ENCODE measurements at regions not wholly inside any gene's neighbourhood (a gene's known extent, or its start where the extent isn't known, plus 50 kb on each side); places are given as distances from the start of the nearest gene placed in this dataset.

DNA sequence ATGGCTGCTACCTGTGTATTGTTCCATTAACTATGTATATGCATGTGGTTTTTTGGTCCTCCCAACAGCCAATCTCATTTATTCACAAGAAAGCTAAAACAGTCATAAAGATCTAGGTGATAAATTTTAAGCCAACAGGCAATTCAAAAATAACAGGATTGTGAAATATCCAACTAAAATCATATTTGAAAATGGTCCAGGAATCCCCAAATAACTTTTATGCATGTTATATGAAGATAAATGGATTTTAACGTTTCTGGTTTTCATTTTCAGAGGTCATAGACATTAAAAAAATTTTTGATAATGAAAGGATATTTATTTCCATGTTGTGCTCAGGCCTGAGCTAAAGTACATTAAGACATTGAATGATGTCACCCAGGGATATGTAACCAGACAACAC, 96.8 kb upstream of the JAZF1 start:
- ATAC-seq: no peak
- BruUV-seq (replicated peaks): no TSS peak

DNA sequence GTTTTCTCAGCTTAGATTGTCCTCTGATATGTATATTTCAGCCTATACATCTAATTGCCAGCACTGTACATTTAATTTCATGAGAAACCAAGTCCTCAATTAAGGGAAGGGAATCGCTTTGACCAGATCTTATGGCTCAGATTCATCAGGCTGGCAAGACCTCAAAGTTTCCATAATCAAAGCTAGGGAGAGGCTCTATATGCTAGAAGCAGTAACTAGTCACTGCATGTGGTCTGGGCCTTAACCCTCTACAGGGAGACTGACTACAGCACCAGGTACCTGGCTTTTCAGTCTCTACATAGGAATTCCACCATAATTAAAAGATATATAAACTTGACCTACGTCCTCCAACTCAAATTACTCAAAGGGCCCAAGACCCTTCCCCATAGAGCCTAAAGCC, 97.4 kb upstream of the JAZF1 start:
- no peak overlapping the region for H3K4me3 ChIP-seq (ENCODE audit: low read depth in 2 of 2, low read length in 2 of 2)
- no peaks in the 10 kb centered on the region for H3K9me3 ChIP-seq (ENCODE audit: control insufficient read depth, insufficient read depth, low read depth, low read length)
- DNase-seq (ENCODE audit: low read depth, low spot score) (no peak), ATAC-seq (no peak)
- H3K4me1 ChIP-seq (ENCODE audit: control insufficient read depth, insufficient read depth, low read length): no peaks in the 10 kb centered on the region
- in situ Hi-C loops (cut with HindIII; ENCODE audit: low pct_unique_long_range_greater_than_20kb, low sequenced_read_pairs): no loop called here
- H3K36me3 ChIP-seq (ENCODE audit: control insufficient read depth, insufficient read depth, low read length): no peaks in the 10 kb centered on the region
- no peak for TF ChIP-seq SIN3A (IDR thresholded peaks at IDR 0.05; ENCODE audit: borderline replicate concordance, insufficient read depth, low read depth, low read length)
- no peak for TF ChIP-seq TCF7L2 (IDR thresholded peaks at IDR 0.05; ENCODE audit: low read depth, low read length)
- TF ChIP-seq, protein P1, sequence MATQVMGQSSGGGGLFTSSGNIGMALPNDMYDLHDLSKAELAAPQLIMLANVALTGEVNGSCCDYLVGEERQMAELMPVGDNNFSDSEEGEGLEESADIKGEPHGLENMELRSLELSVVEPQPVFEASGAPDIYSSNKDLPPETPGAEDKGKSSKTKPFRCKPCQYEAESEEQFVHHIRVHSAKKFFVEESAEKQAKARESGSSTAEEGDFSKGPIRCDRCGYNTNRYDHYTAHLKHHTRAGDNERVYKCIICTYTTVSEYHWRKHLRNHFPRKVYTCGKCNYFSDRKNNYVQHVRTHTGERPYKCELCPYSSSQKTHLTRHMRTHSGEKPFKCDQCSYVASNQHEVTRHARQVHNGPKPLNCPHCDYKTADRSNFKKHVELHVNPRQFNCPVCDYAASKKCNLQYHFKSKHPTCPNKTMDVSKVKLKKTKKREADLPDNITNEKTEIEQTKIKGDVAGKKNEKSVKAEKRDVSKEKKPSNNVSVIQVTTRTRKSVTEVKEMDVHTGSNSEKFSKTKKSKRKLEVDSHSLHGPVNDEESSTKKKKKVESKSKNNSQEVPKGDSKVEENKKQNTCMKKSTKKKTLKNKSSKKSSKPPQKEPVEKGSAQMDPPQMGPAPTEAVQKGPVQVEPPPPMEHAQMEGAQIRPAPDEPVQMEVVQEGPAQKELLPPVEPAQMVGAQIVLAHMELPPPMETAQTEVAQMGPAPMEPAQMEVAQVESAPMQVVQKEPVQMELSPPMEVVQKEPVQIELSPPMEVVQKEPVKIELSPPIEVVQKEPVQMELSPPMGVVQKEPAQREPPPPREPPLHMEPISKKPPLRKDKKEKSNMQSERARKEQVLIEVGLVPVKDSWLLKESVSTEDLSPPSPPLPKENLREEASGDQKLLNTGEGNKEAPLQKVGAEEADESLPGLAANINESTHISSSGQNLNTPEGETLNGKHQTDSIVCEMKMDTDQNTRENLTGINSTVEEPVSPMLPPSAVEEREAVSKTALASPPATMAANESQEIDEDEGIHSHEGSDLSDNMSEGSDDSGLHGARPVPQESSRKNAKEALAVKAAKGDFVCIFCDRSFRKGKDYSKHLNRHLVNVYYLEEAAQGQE (IDR thresholded peaks at IDR 0.05; ENCODE audit: insufficient read depth in 1 of 2, low read depth in 2 of 2, low read length in 1 of 2): no peak
- TF ChIP-seq POLR2AphosphoS5 (IDR thresholded peaks at IDR 0.05; ENCODE audit: low read depth, low read length): no peak
- TF ChIP-seq, protein P2, sequence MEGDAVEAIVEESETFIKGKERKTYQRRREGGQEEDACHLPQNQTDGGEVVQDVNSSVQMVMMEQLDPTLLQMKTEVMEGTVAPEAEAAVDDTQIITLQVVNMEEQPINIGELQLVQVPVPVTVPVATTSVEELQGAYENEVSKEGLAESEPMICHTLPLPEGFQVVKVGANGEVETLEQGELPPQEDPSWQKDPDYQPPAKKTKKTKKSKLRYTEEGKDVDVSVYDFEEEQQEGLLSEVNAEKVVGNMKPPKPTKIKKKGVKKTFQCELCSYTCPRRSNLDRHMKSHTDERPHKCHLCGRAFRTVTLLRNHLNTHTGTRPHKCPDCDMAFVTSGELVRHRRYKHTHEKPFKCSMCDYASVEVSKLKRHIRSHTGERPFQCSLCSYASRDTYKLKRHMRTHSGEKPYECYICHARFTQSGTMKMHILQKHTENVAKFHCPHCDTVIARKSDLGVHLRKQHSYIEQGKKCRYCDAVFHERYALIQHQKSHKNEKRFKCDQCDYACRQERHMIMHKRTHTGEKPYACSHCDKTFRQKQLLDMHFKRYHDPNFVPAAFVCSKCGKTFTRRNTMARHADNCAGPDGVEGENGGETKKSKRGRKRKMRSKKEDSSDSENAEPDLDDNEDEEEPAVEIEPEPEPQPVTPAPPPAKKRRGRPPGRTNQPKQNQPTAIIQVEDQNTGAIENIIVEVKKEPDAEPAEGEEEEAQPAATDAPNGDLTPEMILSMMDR (IDR thresholded peaks at IDR 0.05): no peak
- H3K27ac ChIP-seq (ENCODE audit: low read length): no peak overlapping the region
- peaks cover 7% of the 10 kb centered on the region; the same call in 1 of the 2 replicates for H3K27me3 ChIP-seq (ENCODE audit: control insufficient read depth, insufficient read depth, low read length)
- POLR2A ChIA-PET: no interaction called here
- CTCF ChIA-PET: no interaction called here
- intact Hi-C loops (cut with micrococcal nuclease; ENCODE audit: unreplicated experiment): no loop called here
- BruUV-seq (replicated peaks): no TSS peak

More for the DNA sequence above, 96.8 kb upstream of the JAZF1 start:
- no peak for DNase-seq (ENCODE audit: low read depth, low spot score)
- in situ Hi-C loops (cut with HindIII; ENCODE audit: low pct_unique_long_range_greater_than_20kb, low sequenced_read_pairs): no loop called here
- ChIA-PET CTCF (no interaction called here), POLR2A (no interaction called here)
- no peak for TF ChIP-seq TCF7L2 (IDR thresholded peaks at IDR 0.05; ENCODE audit: low read depth, low read length)
- TF ChIP-seq, protein P2 (IDR thresholded peaks at IDR 0.05): no peak
- no peak for TF ChIP-seq POLR2AphosphoS5 (IDR thresholded peaks at IDR 0.05; ENCODE audit: low read depth, low read length)
- TF ChIP-seq SIN3A (IDR thresholded peaks at IDR 0.05; ENCODE audit: borderline replicate concordance, insufficient read depth, low read depth, low read length): no peak
- TF ChIP-seq, protein P1 (IDR thresholded peaks at IDR 0.05; ENCODE audit: insufficient read depth in 1 of 2, low read depth in 2 of 2, low read length in 1 of 2): no peak
- H3K9me3 ChIP-seq (ENCODE audit: control insufficient read depth, insufficient read depth, low read depth, low read length): no peaks in the 10 kb centered on the region
- no peak overlapping the region for H3K4me3 ChIP-seq (ENCODE audit: low read depth in 2 of 2, low read length in 2 of 2)
- H3K27me3 ChIP-seq (ENCODE audit: control insufficient read depth, insufficient read depth, low read length): peaks cover 7% of the 10 kb centered on the region; the same call in 1 of the 2 replicates
- intact Hi-C loops (cut with micrococcal nuclease; ENCODE audit: unreplicated experiment): no loop called here
- H3K27ac ChIP-seq (ENCODE audit: low read length): no peak overlapping the region
- H3K36me3 ChIP-seq (ENCODE audit: control insufficient read depth, insufficient read depth, low read length): no peaks in the 10 kb centered on the region
- H3K4me1 ChIP-seq (ENCODE audit: control insufficient read depth, insufficient read depth, low read length): no peaks in the 10 kb centered on the region

Measured in Panc1 (cell line).